Activated B cell treated with CpG ODN at 0.5 μM for 24 hours (primary cell): ENCODE measurements at regions not wholly inside any gene's neighbourhood (a gene's known extent, or its start where the extent isn't known, plus 50 kb on each side); places are given as distances from the start of the nearest gene placed in this dataset.

ENCODE experiments used
- ATAC-seq: fragments of 200-7000 bp; cut with Tn5 transposase; one replicate; pipeline ENCODE4 v1.10.0; 2021; ENCODE audit warnings: low read depth, mild to moderate bottlenecking, moderate library complexity
- CTCF ChIA-PET: fragments of 350-600 bp; sonication (Branson Sonifier 250); formaldehyde crosslinking; loops from one replicate; lab custom pipeline; 2021; ENCODE audit warnings: antibody characterized with exemption; lab: Charles Lee
- POLR2A ChIA-PET: fragments of 350-600 bp; sonication (Branson Sonifier 250); formaldehyde crosslinking; loops from one replicate; lab custom pipeline; 2021; ENCODE audit warnings: antibody characterized with exemption; lab: Charles Lee
- DNase-seq: peaks from one replicate; pipeline ENCODE4 v3.0.0; 2022
- H3K27ac Mint-ChIP-seq: one replicate; pipeline ENCODE4 v1.8.0; 2020; ENCODE audit warnings: mixed read lengths
- H3K27me3 Mint-ChIP-seq: one replicate; pipeline ENCODE4 v1.8.0; 2021; ENCODE audit warnings: mixed read lengths
- H3K36me3 Mint-ChIP-seq: one replicate; pipeline ENCODE4 v1.8.0; 2021; ENCODE audit warnings: low read depth, mixed read lengths
- H3K4me1 Mint-ChIP-seq: one replicate; pipeline ENCODE4 v1.8.0; 2021; ENCODE audit warnings: mixed read lengths
- H3K4me3 Mint-ChIP-seq: one replicate; pipeline ENCODE4 v1.8.0; 2020; ENCODE audit warnings: mild to moderate bottlenecking, mixed read lengths
- H3K9me3 Mint-ChIP-seq: one replicate; pipeline ENCODE4 v1.8.0; 2020; ENCODE audit warnings: mixed read lengths
- CTCF ChIP-seq: fragments of 200-600 bp; IDR thresholded peaks from one replicate; pipeline ENCODE4 v1.8.0; 2022; ENCODE audit warnings: antibody characterized with exemption, mild to moderate bottlenecking
- intact Hi-C: fragments of 100-400 bp; cut with micrococcal nuclease; formaldehyde crosslinking; loops from one replicate; pipeline ENCODE4 v1.15.1; 2024

- Mint-ChIP-seq H3K27me3 (peaks cover 8% of the 10 kb centered on the region), H3K27ac (no peak overlapping the region), H3K4me3 (no peak overlapping the region), H3K9me3 (no peaks in the 10 kb centered on the region), H3K4me1 (no peaks in the 10 kb centered on the region), H3K36me3 (no peaks in the 10 kb centered on the region)
- intact Hi-C loops = no loop called here
- DNase-seq (no peak), ATAC-seq (no peak)
- ChIA-PET CTCF (no interaction called here), POLR2A (no interaction called here)
- TF ChIP-seq CTCF = no peak
These were observed 241.5 kb downstream of the C1orf94 start for GRCh38 chr1:34418166-34418565.

GRCh38 chr1:34419663-34420136 lies 243.0 kb downstream of the C1orf94 start:
- CTCF ChIA-PET = no interaction called here
- DNase-seq = no peak
- ATAC-seq = no peak
- TF ChIP-seq CTCF = no peak
- H3K4me3 Mint-ChIP-seq = no peak overlapping the region
- POLR2A ChIA-PET = no interaction called here
- no peak overlapping the region for H3K27ac Mint-ChIP-seq
- no peaks in the 10 kb centered on the region for H3K4me1 Mint-ChIP-seq
- no peaks in the 10 kb centered on the region for H3K9me3 Mint-ChIP-seq
- H3K36me3 Mint-ChIP-seq = no peaks in the 10 kb centered on the region
- H3K27me3 Mint-ChIP-seq = peaks cover 8% of the 10 kb centered on the region
- intact Hi-C loops = no loop called here

GRCh38 chr1:34425046-34425445 lies 248.3 kb downstream of the C1orf94 start:
- ChIA-PET CTCF (no interaction called here), POLR2A (no interaction called here)
- no peak for TF ChIP-seq CTCF
- H3K27me3 Mint-ChIP-seq = peaks cover 10% of the 10 kb centered on the region
- no peaks in the 10 kb centered on the region for H3K9me3 Mint-ChIP-seq
- H3K36me3 Mint-ChIP-seq = no peaks in the 10 kb centered on the region
- DNase-seq = no peak
- ATAC-seq = no peak
- H3K27ac Mint-ChIP-seq = no peak overlapping the region
- no peak overlapping the region for H3K4me3 Mint-ChIP-seq
- no peaks in the 10 kb centered on the region for H3K4me1 Mint-ChIP-seq
- intact Hi-C loops = no loop called here

- TF ChIP-seq CTCF = no peak
- Mint-ChIP-seq H3K9me3 (no peaks in the 10 kb centered on the region), H3K4me3 (no peak overlapping the region), H3K36me3 (no peaks in the 10 kb centered on the region), H3K4me1 (no peaks in the 10 kb centered on the region), H3K27ac (no peak overlapping the region), H3K27me3 (peaks cover 10% of the 10 kb centered on the region)
- ChIA-PET POLR2A (no interaction called here), CTCF (no interaction called here)
- intact Hi-C loops = no loop called here
- DNase-seq (no peak), ATAC-seq (no peak)
These were observed 249.1 kb downstream of the C1orf94 start for GRCh38 chr1:34425785-34426184.

GRCh38 chr1:34426325-34426896 lies 249.7 kb downstream of the C1orf94 start:
- no peak for TF ChIP-seq CTCF
- POLR2A ChIA-PET = no interaction called here
- intact Hi-C loops = no loop called here
- H3K4me1 Mint-ChIP-seq = no peaks in the 10 kb centered on the region
- ATAC-seq = no peak
- no peak overlapping the region for H3K4me3 Mint-ChIP-seq
- no peaks in the 10 kb centered on the region for H3K9me3 Mint-ChIP-seq
- H3K27ac Mint-ChIP-seq = no peak overlapping the region
- no peak for DNase-seq
- CTCF ChIA-PET = no interaction called here
- H3K36me3 Mint-ChIP-seq = no peaks in the 10 kb centered on the region
- peaks cover 10% of the 10 kb centered on the region for H3K27me3 Mint-ChIP-seq
